HG02571 (cell line): ENCODE measurements at regions not wholly inside any gene's neighbourhood (a gene's known extent, or its start where the extent isn't known, plus 50 kb on each side); places are given as distances from the start of the nearest gene placed in this dataset.
"Not testable (repeated sequence)": the region's sequence is repeated elsewhere in the genome, so short reads cannot be mapped to it uniquely, and the experiment has no call there.

Experiments
- ATAC-seq: cut with Tn5 transposase; IDR thresholded peaks from one replicate; pipeline ENCODE4 v1.9.1; 2021; ENCODE audit warnings: mild to moderate bottlenecking, moderate library complexity; ENCODE audit not compliant: unreplicated experiment

GRCh38 chr10:105592468-105592867 lies 951.4 kb downstream of the SORCS3 start:
- no peak for ATAC-seq

GRCh38 chr10:105586451-105587098 lies 945.5 kb downstream of the SORCS3 start:
- no peak for ATAC-seq

GRCh38 chr10:105585753-105586152 lies 944.7 kb downstream of the SORCS3 start:
- no peak for ATAC-seq

- no peak for ATAC-seq
These were observed 944.1 kb downstream of the SORCS3 start for GRCh38 chr10:105585171-105585570.

- ATAC-seq: no peak
These were observed 938.0 kb downstream of the SORCS3 start for GRCh38 chr10:105579112-105579511.

- no peak for ATAC-seq
These were observed 936.9 kb downstream of the SORCS3 start for GRCh38 chr10:105577865-105578607.

GRCh38 chr10:105559333-105560097 lies 918.4 kb downstream of the SORCS3 start:
- ATAC-seq: no peak

GRCh38 chr10:105550453-105550852 lies 909.4 kb downstream of the SORCS3 start:
- not testable (repeated sequence) for ATAC-seq

- ATAC-seq: no peak
These were observed 908.6 kb downstream of the SORCS3 start for GRCh38 chr10:105549731-105550130.

GRCh38 chr10:105545101-105545500 lies 904.0 kb downstream of the SORCS3 start:
- no peak for ATAC-seq

- ATAC-seq: no peak
These were observed 899.3 kb downstream of the SORCS3 start for GRCh38 chr10:105540381-105540780.

- no peak for ATAC-seq
These were observed 897.8 kb downstream of the SORCS3 start for GRCh38 chr10:105538874-105539273.

GRCh38 chr10:105535478-105535877 lies 894.4 kb downstream of the SORCS3 start:
- ATAC-seq: no peak

- no peak for ATAC-seq
These were observed 893.0 kb downstream of the SORCS3 start for GRCh38 chr10:105534086-105534485.

GRCh38 chr10:105516511-105516910 lies 875.4 kb downstream of the SORCS3 start:
- ATAC-seq: no peak

- no peak for ATAC-seq
These were observed 873.0 kb downstream of the SORCS3 start for GRCh38 chr10:105514106-105514505.

- ATAC-seq: no peak
These were observed 868.4 kb downstream of the SORCS3 start for GRCh38 chr10:105509517-105509916.

- no peak for ATAC-seq
These were observed 865.2 kb downstream of the SORCS3 start for GRCh38 chr10:105506262-105506661.

GRCh38 chr10:105503714-105504113 lies 862.6 kb downstream of the SORCS3 start:
- ATAC-seq: no peak

- no peak for ATAC-seq
These were observed 861.0 kb downstream of the SORCS3 start for GRCh38 chr10:105502058-105502457.

GRCh38 chr10:105494944-105495343 lies 853.9 kb downstream of the SORCS3 start:
- no peak for ATAC-seq

- no peak for ATAC-seq
These were observed 853.2 kb downstream of the SORCS3 start for GRCh38 chr10:105494303-105494702.
